ENCODE measurements at regions not wholly inside any gene's neighbourhood (a gene's known extent, or its start where the extent isn't known, plus 50 kb on each side); places are given as distances from the start of the nearest gene placed in this dataset.

GRCh38 chr6:126939784-126940183 lies 178.7 kb upstream of the RSPO3 start:
- Mint-ChIP-seq H3K4me1 (peaks cover 4% of the 10 kb centered on the region), H3K36me3 (no peaks in the 10 kb centered on the region), H3K9me3 (no peaks in the 10 kb centered on the region), H3K4me3 (no peak overlapping the region), H3K27me3 (ENCODE audit: insufficient read depth, low read depth) (no peaks in the 10 kb centered on the region), H3K27ac (no peak overlapping the region)
- no peaks in the 10 kb centered on the region for H4K20me1 ChIP-seq (ENCODE audit: low read depth)
- no peak overlapping the region for H3K4me3 ChIP-seq
- no peak overlapping the region for H2AFZ ChIP-seq (replicated peaks)
- H3K9ac ChIP-seq: no peak overlapping the region
- no peaks in the 10 kb centered on the region for H3K9me3 ChIP-seq (ENCODE audit: low read depth)
- TF ChIP-seq EZH2phosphoT487 (IDR thresholded peaks at IDR 0.05) (no peak), EZH2 (IDR thresholded peaks at IDR 0.05) (no peak), CTCF (IDR thresholded peaks at IDR 0.05) (no peak)
- no peak overlapping the region for H3K4me2 ChIP-seq
- H3K36me3 ChIP-seq: no peaks in the 10 kb centered on the region
- H3K27ac ChIP-seq: no peak overlapping the region
- no peaks in the 10 kb centered on the region for H3K79me2 ChIP-seq (ENCODE audit: low read depth)
- no peak for DNase-seq (ENCODE audit: low spot score)
- peaks cover 5% of the 10 kb centered on the region for H3K4me1 ChIP-seq
- H3K27me3 ChIP-seq: no peaks in the 10 kb centered on the region
- H3F3A ChIP-seq (ENCODE audit: low read depth): no peaks in the 10 kb centered on the region

- TF ChIP-seq CTCF (IDR thresholded peaks at IDR 0.05) (no peak), EZH2 (IDR thresholded peaks at IDR 0.05) (no peak), EZH2phosphoT487 (IDR thresholded peaks at IDR 0.05) (no peak)
- H3K36me3 ChIP-seq: no peaks in the 10 kb centered on the region
- H4K20me1 ChIP-seq (ENCODE audit: low read depth): no peaks in the 10 kb centered on the region
- H3K9ac ChIP-seq: no peak overlapping the region
- Mint-ChIP-seq H3K27me3 (ENCODE audit: insufficient read depth, low read depth) (no peaks in the 10 kb centered on the region), H3K4me3 (no peak overlapping the region), H3K4me1 (peaks cover 16% of the 10 kb centered on the region), H3K36me3 (no peaks in the 10 kb centered on the region), H3K27ac (no peak overlapping the region), H3K9me3 (no peaks in the 10 kb centered on the region)
- no peak overlapping the region for H3K27ac ChIP-seq
- no peak overlapping the region for H3K4me2 ChIP-seq
- no peak for DNase-seq (ENCODE audit: low spot score)
- H3K9me3 ChIP-seq (ENCODE audit: low read depth): no peaks in the 10 kb centered on the region
- H2AFZ ChIP-seq (replicated peaks): no peak overlapping the region
- no peaks in the 10 kb centered on the region for H3F3A ChIP-seq (ENCODE audit: low read depth)
- peaks cover 5% of the 10 kb centered on the region for H3K4me1 ChIP-seq
- H3K4me3 ChIP-seq: no peak overlapping the region
- H3K79me2 ChIP-seq (ENCODE audit: low read depth): no peaks in the 10 kb centered on the region
- no peaks in the 10 kb centered on the region for H3K27me3 ChIP-seq
Observed at GRCh38 chr6:126941751-126942150, 176.7 kb upstream of the RSPO3 start.

GRCh38 chr6:126944512-126944911 lies 174.0 kb upstream of the RSPO3 start:
- Mint-ChIP-seq H3K4me3 (no peak overlapping the region), H3K4me1 (peaks cover 20% of the 10 kb centered on the region), H3K27me3 (ENCODE audit: insufficient read depth, low read depth) (no peaks in the 10 kb centered on the region), H3K36me3 (no peaks in the 10 kb centered on the region), H3K9me3 (no peaks in the 10 kb centered on the region), H3K27ac (peak overlapping the region; percentile 83)
- Histone ChIP-seq H3K36me3 (no peaks in the 10 kb centered on the region), H3K9me3 (ENCODE audit: low read depth) (no peaks in the 10 kb centered on the region), H3F3A (ENCODE audit: low read depth) (no peaks in the 10 kb centered on the region), H2AFZ (replicated peaks) (no peak overlapping the region), H3K9ac (no peak overlapping the region), H3K27me3 (no peaks in the 10 kb centered on the region), H3K27ac (no peak overlapping the region), H4K20me1 (ENCODE audit: low read depth) (no peaks in the 10 kb centered on the region), H3K4me3 (no peak overlapping the region), H3K4me1 (no peaks in the 10 kb centered on the region), H3K79me2 (ENCODE audit: low read depth) (no peaks in the 10 kb centered on the region), H3K4me2 (no peak overlapping the region)
- DNase-seq (ENCODE audit: low spot score): no peak
- no peak for TF ChIP-seq CTCF (IDR thresholded peaks at IDR 0.05)
- TF ChIP-seq EZH2 (IDR thresholded peaks at IDR 0.05): no peak
- no peak for TF ChIP-seq EZH2phosphoT487 (IDR thresholded peaks at IDR 0.05)

Measured in neural progenitor cell (in vitro differentiated cells).